HEK293 (cell line): ENCODE measurements at regions not wholly inside any gene's neighbourhood (a gene's known extent, or its start where the extent isn't known, plus 50 kb on each side); places are given as distances from the start of the nearest gene placed in this dataset.

Source experiments
- CTCF ChIP-seq: fragments of 450-650 bp; formaldehyde crosslinking; IDR thresholded peaks from 2 replicates; pipeline ENCODE4 v1.5.1; 2016; ENCODE audit warnings: missing biosample characterization, missing genetic modification characterization
- REST ChIP-seq: fragments of 450-650 bp; formaldehyde crosslinking; IDR thresholded peaks from 2 replicates; pipeline ENCODE4 v1.5.1; 2016; ENCODE audit warnings: missing biosample characterization, missing genetic modification characterization
- ZBTB49 ChIP-seq: fragments of 450-650 bp; formaldehyde crosslinking; IDR thresholded peaks from 2 replicates; pipeline ENCODE4 v1.5.1; 2016; ENCODE audit warnings: missing biosample characterization, missing genetic modification characterization, low read depth
- ZNF548 ChIP-seq: fragments of 450-650 bp; formaldehyde crosslinking; IDR thresholded peaks from 2 replicates; pipeline ENCODE4 v1.5.1; 2016; ENCODE audit warnings: missing biosample characterization, missing genetic modification characterization

- TF ChIP-seq CTCF (tag by site-specific recombination) (no peak), ZNF548 (tag by site-specific recombination) (no peak), ZBTB49 (no peak), REST (no peak)
These were observed 51.7 kb upstream of the ATP5MC3 start for GRCh38 chr2:175233135-175233719.
